BE2C (cell line): ENCODE measurements at regions not wholly inside any gene's neighbourhood (a gene's known extent, or its start where the extent isn't known, plus 50 kb on each side); places are given as distances from the start of the nearest gene placed in this dataset.

ENCODE experiments used
- DNase-seq: peaks from one replicate; pipeline ENCODE4 v3.0.0-alpha.2; 2020
- H3K27me3 ChIP-seq: fragments of 250-450 bp; sonication (Bioruptor Pico); 2 replicates; pipeline ENCODE4 v1.5.1; 2020; ENCODE audit warnings: mild to moderate bottlenecking
- H3K36me3 ChIP-seq: fragments of 250-450 bp; sonication (Bioruptor Pico); 2 replicates; pipeline ENCODE4 v1.5.1; 2020; ENCODE audit warnings: mild to moderate bottlenecking
- H3K4me1 ChIP-seq: fragments of 250-450 bp; sonication (Bioruptor Pico); 2 replicates; pipeline ENCODE4 v1.5.1; 2020
- H3K4me3 ChIP-seq: 2 replicates; pipeline ENCODE4 v1.5.1; 2011; ENCODE audit warnings: low read depth, low read length
- H3K9me3 ChIP-seq: fragments of 250-450 bp; sonication (Bioruptor Pico); 2 replicates; pipeline ENCODE4 v1.5.1; 2020
- TF ChIP-seq, protein P1 (sequence below): IDR thresholded peaks from 2 replicates; pipeline ENCODE4 v1.5.1; 2012; ENCODE audit warnings: mild to moderate bottlenecking, low read depth, low read length

DNA sequence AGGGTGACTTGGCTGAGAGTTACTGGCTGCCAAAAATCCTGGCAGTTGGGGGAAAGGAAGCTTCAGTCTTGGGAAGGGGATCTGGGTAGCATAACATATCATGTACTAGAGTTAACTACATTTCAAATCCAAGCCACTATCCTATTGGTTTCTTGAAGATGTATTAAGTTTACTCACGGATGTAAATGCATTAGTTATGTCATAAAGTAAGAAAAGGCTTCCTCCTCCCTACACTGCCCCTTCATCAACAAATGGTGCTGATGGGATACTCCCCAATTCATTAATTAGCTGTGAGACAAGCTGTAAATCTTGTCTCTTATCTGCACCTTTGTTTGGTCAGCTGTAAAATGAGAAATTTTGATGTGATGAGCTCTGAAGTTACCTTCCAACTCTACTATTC is 150.1 kb upstream of the SOX5 start:
- TF ChIP-seq, protein P1, sequence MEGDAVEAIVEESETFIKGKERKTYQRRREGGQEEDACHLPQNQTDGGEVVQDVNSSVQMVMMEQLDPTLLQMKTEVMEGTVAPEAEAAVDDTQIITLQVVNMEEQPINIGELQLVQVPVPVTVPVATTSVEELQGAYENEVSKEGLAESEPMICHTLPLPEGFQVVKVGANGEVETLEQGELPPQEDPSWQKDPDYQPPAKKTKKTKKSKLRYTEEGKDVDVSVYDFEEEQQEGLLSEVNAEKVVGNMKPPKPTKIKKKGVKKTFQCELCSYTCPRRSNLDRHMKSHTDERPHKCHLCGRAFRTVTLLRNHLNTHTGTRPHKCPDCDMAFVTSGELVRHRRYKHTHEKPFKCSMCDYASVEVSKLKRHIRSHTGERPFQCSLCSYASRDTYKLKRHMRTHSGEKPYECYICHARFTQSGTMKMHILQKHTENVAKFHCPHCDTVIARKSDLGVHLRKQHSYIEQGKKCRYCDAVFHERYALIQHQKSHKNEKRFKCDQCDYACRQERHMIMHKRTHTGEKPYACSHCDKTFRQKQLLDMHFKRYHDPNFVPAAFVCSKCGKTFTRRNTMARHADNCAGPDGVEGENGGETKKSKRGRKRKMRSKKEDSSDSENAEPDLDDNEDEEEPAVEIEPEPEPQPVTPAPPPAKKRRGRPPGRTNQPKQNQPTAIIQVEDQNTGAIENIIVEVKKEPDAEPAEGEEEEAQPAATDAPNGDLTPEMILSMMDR, result no peak
- no peaks in the 10 kb centered on the region for H3K9me3 ChIP-seq
- H3K27me3 ChIP-seq, result no peaks in the 10 kb centered on the region; the same call in 1 of the 2 replicates
- no peak for DNase-seq
- H3K4me3 ChIP-seq, result no peak overlapping the region
- H3K4me1 ChIP-seq, result no peaks in the 10 kb centered on the region
- no peaks in the 10 kb centered on the region for H3K36me3 ChIP-seq

DNA sequence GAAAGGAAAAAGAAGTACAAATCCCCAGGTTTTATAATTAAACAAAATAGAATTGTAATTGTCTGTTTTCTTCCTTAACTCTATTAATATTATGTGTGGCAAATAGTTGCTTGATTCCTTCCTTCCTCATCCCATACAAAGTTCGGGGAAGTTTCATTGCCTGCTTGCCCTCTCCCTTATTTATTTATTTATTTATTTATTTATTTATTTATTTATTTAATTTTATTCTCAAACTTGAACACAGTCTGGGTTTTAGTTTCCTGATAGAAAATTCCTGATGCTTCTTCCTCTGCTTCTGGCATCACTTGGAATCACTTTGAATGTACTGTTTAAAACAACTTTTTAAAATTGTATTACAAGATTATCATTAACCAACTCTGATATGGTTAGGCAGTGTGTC is 145.8 kb upstream of the SOX5 start:
- no peak overlapping the region for H3K4me3 ChIP-seq
- no peaks in the 10 kb centered on the region for H3K4me1 ChIP-seq
- TF ChIP-seq, protein P1, result no peak
- DNase-seq, result no peak
- H3K9me3 ChIP-seq, result no peaks in the 10 kb centered on the region
- H3K36me3 ChIP-seq, result no peaks in the 10 kb centered on the region
- no peaks in the 10 kb centered on the region; the same call in 1 of the 2 replicates for H3K27me3 ChIP-seq

DNA sequence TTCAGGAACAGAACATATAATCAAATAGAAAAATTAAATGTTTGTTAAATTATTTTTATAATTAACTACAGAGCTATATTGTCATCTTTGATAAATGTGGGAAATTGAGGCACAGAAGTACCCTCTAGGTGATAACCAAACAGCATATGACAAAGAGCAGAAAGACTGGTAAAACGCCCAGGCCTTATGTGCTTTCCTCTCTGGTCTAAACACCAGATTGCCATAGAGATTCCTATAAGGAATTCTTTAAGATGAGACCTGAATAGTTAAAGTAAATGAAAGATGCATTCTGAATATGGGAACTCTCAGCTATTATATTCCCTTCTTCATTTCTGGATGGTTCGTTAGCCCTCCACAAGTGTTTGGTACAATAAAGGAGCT is 140.0 kb upstream of the SOX5 start:
- Histone ChIP-seq H3K36me3 (no peaks in the 10 kb centered on the region), H3K4me1 (no peaks in the 10 kb centered on the region), H3K9me3 (no peaks in the 10 kb centered on the region), H3K27me3 (no peaks in the 10 kb centered on the region), H3K4me3 (no peak overlapping the region)
- DNase-seq, result no peak
- TF ChIP-seq, protein P1, result no peak

DNA sequence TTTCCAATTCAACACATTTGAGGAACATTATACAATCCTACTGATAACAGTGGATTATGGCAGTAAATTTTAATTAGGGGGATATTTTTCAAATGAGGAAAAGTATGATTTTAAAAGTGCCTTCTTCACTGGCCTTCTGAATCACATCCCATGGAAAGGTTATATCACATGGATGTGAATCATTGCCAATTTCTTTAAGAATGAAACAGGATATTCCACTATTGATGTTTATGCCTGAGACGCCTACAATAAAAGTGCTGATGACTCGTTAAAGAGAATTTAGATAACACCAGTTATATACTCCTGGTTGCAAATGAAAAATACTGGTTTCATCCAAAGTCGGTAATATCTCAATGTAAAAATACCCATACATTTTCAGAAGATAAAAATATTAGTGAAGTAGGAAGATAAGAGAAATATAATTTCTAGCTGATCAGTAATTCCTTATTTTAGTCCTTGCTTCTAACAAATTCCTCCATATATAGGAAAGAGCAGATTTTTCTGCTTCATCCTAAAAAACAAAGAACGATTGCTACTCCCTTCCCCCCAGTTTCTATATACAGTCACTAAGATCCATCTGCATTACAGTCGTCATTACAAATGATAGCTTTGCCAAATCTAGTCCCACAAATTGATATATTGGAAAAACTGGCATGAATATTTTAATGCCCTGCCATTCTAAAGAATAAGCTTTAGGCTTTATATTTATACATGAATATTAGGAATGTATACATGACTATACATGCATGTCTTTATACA is 139.5 kb upstream of the SOX5 start:
- H3K27me3 ChIP-seq, result no peaks in the 10 kb centered on the region
- no peak overlapping the region for H3K4me3 ChIP-seq
- TF ChIP-seq, protein P1, result no peak
- no peaks in the 10 kb centered on the region for H3K9me3 ChIP-seq
- no peaks in the 10 kb centered on the region for H3K36me3 ChIP-seq
- DNase-seq, result no peak
- H3K4me1 ChIP-seq, result no peaks in the 10 kb centered on the region

DNA sequence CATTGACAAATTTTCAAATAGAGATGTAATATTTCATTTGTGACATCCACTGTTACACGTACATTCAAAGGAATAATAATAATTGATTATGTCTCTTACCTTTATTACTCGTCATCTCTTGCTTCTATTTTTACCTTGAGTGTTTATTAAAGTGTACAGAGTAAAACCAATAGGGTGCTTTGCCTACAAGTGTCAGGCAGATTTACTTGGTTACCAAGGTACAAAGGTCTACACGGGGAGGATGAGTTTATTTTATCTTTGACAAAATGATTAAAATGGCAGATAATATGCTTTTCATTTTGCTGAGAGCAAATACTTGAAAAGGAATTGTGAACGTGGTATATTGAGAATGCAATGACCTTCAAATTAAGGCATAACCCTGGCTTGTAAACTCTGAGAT is 137.8 kb upstream of the SOX5 start:
- Histone ChIP-seq H3K4me3 (no peak overlapping the region), H3K4me1 (no peaks in the 10 kb centered on the region), H3K9me3 (no peaks in the 10 kb centered on the region), H3K27me3 (no peaks in the 10 kb centered on the region), H3K36me3 (no peaks in the 10 kb centered on the region)
- TF ChIP-seq, protein P1, result no peak
- no peak for DNase-seq

DNA sequence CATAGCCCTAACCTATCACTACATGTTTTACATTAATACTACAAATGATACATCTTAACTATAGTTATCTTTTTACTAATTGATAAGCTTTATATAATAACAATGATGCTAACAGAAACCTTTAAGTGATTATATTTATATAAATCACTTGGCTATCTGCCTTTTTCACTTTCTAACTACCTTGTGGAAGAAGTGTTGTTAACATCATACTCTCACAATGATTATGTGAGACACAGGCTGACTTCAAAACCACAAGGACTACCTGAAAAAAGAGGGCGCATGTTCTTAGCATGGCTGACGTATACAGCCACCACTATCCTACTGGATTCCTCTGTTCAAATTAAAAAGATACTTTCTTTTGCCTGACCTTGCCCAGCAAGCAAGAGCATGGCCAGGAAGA is 135.3 kb upstream of the SOX5 start:
- DNase-seq, result no peak
- H3K36me3 ChIP-seq, result no peaks in the 10 kb centered on the region

More for the DNA sequence above, 135.3 kb upstream of the SOX5 start:
- H3K4me3 ChIP-seq, result no peak overlapping the region
- H3K4me1 ChIP-seq, result no peaks in the 10 kb centered on the region
- no peaks in the 10 kb centered on the region for H3K27me3 ChIP-seq
- H3K9me3 ChIP-seq, result no peaks in the 10 kb centered on the region
- TF ChIP-seq, protein P1, result no peak
